ENCODE measurements at regions not wholly inside any gene's neighbourhood (a gene's known extent, or its start where the extent isn't known, plus 50 kb on each side); places are given as distances from the start of the nearest gene placed in this dataset.

DNA sequence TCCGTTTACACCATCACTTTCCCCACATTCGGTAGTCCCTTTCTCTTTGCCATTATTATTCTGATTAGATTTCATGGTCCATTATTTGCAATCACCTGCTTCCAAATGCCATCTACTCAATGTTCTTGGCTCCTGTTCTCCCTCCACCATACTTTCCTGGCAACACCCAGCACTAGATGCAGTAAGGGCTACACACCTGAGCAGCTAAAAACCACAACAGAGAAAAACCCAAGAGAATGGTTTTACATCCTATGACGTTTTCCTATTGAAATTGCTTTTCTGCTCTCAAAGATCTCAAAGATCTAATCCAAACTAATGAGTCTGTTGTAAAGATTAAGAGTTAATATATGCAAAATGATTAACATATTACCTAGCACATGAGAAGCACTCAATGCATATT, 441.3 kb downstream of the SHISA9 start:
- TF ChIP-seq, protein P1, sequence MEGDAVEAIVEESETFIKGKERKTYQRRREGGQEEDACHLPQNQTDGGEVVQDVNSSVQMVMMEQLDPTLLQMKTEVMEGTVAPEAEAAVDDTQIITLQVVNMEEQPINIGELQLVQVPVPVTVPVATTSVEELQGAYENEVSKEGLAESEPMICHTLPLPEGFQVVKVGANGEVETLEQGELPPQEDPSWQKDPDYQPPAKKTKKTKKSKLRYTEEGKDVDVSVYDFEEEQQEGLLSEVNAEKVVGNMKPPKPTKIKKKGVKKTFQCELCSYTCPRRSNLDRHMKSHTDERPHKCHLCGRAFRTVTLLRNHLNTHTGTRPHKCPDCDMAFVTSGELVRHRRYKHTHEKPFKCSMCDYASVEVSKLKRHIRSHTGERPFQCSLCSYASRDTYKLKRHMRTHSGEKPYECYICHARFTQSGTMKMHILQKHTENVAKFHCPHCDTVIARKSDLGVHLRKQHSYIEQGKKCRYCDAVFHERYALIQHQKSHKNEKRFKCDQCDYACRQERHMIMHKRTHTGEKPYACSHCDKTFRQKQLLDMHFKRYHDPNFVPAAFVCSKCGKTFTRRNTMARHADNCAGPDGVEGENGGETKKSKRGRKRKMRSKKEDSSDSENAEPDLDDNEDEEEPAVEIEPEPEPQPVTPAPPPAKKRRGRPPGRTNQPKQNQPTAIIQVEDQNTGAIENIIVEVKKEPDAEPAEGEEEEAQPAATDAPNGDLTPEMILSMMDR (IDR thresholded peaks at IDR 0.05): no peak
- TF ChIP-seq POLR2A (IDR thresholded peaks at IDR 0.05) (no peak), EP300 (IDR thresholded peaks at IDR 0.05) (no peak)
